GM12875 (cell line): ENCODE measurements at regions not wholly inside any gene's neighbourhood (a gene's known extent, or its start where the extent isn't known, plus 50 kb on each side); places are given as distances from the start of the nearest gene placed in this dataset.

Experiments used
- H3K4me3 ChIP-seq: one replicate; pipeline ENCODE4 v1.5.1; 2011; ENCODE audit warnings: low read depth, low read length, control low read depth
- CTCF ChIP-seq: IDR thresholded peaks from 2 replicates; pipeline ENCODE4 v1.5.1; 2011; ENCODE audit warnings: low read depth, mild to moderate bottlenecking, control low read depth, inconsistent platforms, low read length, moderate library complexity, borderline replicate concordance; ENCODE audit not compliant: insufficient read depth

GRCh38 chr1:82950606-82951200 lies 1048.2 kb downstream of the TTLL7 start:
- no peak for TF ChIP-seq CTCF
- no peak overlapping the region for H3K4me3 ChIP-seq

- no peak overlapping the region for H3K4me3 ChIP-seq
- TF ChIP-seq CTCF, result no peak
These were observed 1050.5 kb downstream of the TTLL7 start for GRCh38 chr1:82948386-82948785.

- no peak for TF ChIP-seq CTCF
- H3K4me3 ChIP-seq, result no peak overlapping the region
These were observed 1051.7 kb downstream of the TTLL7 start for GRCh38 chr1:82947278-82947677.

GRCh38 chr1:82946096-82946605 lies 1052.8 kb downstream of the TTLL7 start:
- no peak for TF ChIP-seq CTCF

GRCh38 chr1:82944822-82945221 lies 1054.1 kb downstream of the TTLL7 start:
- no peak overlapping the region for H3K4me3 ChIP-seq
- TF ChIP-seq CTCF, result no peak

More at GRCh38 chr1:82946096-82946605, 1052.8 kb downstream of the TTLL7 start:
- no peak overlapping the region for H3K4me3 ChIP-seq

- no peak for TF ChIP-seq CTCF
- no peak overlapping the region for H3K4me3 ChIP-seq
These were observed 1064.9 kb downstream of the TTLL7 start for GRCh38 chr1:82934074-82934473.

- no peak overlapping the region for H3K4me3 ChIP-seq
- no peak for TF ChIP-seq CTCF
These were observed 1066.2 kb downstream of the TTLL7 start for GRCh38 chr1:82932727-82933126.
